Caco-2 (cell line): ENCODE measurements at regions not wholly inside any gene's neighbourhood (a gene's known extent, or its start where the extent isn't known, plus 50 kb on each side); places are given as distances from the start of the nearest gene placed in this dataset.

Source experiments
- BruUV-seq: library from RNA; stranded (reverse); fragments of 400-500 nt; replicated peaks from 2 replicates; lab custom pipeline; 2021; lab: Mats Ljungman, UMichigan
- CTCF ChIA-PET: fragments of 300-600 bp; sonication (Branson Sonifier 250); formaldehyde crosslinking; loops from one replicate; lab custom pipeline; 2022; ENCODE audit warnings: antibody characterized with exemption; lab: Charles Lee
- POLR2A ChIA-PET: fragments of 300-600 bp; sonication (Branson Sonifier 250); formaldehyde crosslinking; loops from one replicate; lab custom pipeline; 2022; ENCODE audit warnings: antibody characterized with exemption; lab: Charles Lee
- DNase-seq, 2 experiments: peaks; one replicate each; pipeline versions ENCODE4 v3.0.0 to v3.0.0-alpha.2; 2020 to 2022
- H3K27me3 ChIP-seq: replicated peaks from 2 replicates; pipeline ENCODE4 v1.6.0; 2011; ENCODE audit warnings: low read length; ENCODE audit not compliant: control insufficient read depth, insufficient read depth
- H3K36me3 ChIP-seq: 2 replicates; pipeline ENCODE4 v1.5.1; 2011; ENCODE audit warnings: low read length; ENCODE audit not compliant: control insufficient read depth, insufficient read depth
- H3K4me1 ChIP-seq: fragments of 250-450 bp; sonication (Bioruptor Pico); 2 replicates; pipeline ENCODE4 v1.5.1; 2020; ENCODE audit warnings: mild to moderate bottlenecking
- H3K4me3 ChIP-seq: 2 replicates; pipeline ENCODE4 v1.5.1; 2011; ENCODE audit warnings: low read depth, mild to moderate bottlenecking, control low read depth, low read length
- H3K9me3 ChIP-seq: fragments of 250-450 bp; sonication (Bioruptor Pico); 2 replicates; pipeline ENCODE4 v1.5.1; 2020; ENCODE audit warnings: mild to moderate bottlenecking, moderate library complexity
- H3K27ac Mint-ChIP-seq: one replicate; pipeline ENCODE4 v1.8.0; 2022; ENCODE audit warnings: mixed read lengths; ENCODE audit not compliant: unreplicated experiment
- H3K27me3 Mint-ChIP-seq: one replicate; pipeline ENCODE4 v1.8.0; 2022; ENCODE audit warnings: mixed read lengths; ENCODE audit not compliant: insufficient read depth, unreplicated experiment
- H3K36me3 Mint-ChIP-seq: one replicate; pipeline ENCODE4 v1.8.0; 2022; ENCODE audit warnings: mild to moderate bottlenecking, mixed read lengths; ENCODE audit not compliant: insufficient read depth, unreplicated experiment
- H3K4me1 Mint-ChIP-seq: one replicate; pipeline ENCODE4 v1.8.0; 2022; ENCODE audit warnings: low read depth, mixed read lengths; ENCODE audit not compliant: unreplicated experiment
- H3K4me3 Mint-ChIP-seq: one replicate; pipeline ENCODE4 v1.8.0; 2022; ENCODE audit warnings: mild to moderate bottlenecking, moderate library complexity, mixed read lengths; ENCODE audit not compliant: unreplicated experiment
- H3K9me3 Mint-ChIP-seq: one replicate; pipeline ENCODE4 v1.8.0; 2022; ENCODE audit warnings: mixed read lengths; ENCODE audit not compliant: unreplicated experiment
- intact Hi-C: fragments of 100-400 bp; cut with micrococcal nuclease; formaldehyde crosslinking; loops from one replicate; pipeline ENCODE4 v1.10.0; 2022; ENCODE audit not compliant: unreplicated experiment
- TF ChIP-seq, protein P1 (sequence below), 2 experiments: fragments of 200-600 bp in 1 of 2; IDR thresholded peaks; 1 replicate in 1 of 2; 2 replicates in 1 of 2; pipeline versions ENCODE4 v1.5.1 to v1.8.0; 2011 to 2022; ENCODE audit warnings: antibody characterized with exemption in 1 of 2, control low read depth in 1 of 2, inconsistent platforms in 1 of 2, low read depth in 1 of 2, low read length in 1 of 2, mild to moderate bottlenecking in 1 of 2, moderate library complexity in 1 of 2; ENCODE audit not compliant: insufficient read depth in 1 of 2, severe bottlenecking in 1 of 2, unreplicated experiment in 1 of 2

- Histone ChIP-seq H3K9me3 (no peaks in the 10 kb centered on the region), H3K4me1 (no peaks in the 10 kb centered on the region; the same call in 1 of the 2 replicates), H3K4me3 (no peak overlapping the region), H3K27me3 (no peaks in the 10 kb centered on the region), H3K36me3 (no peaks in the 10 kb centered on the region)
- Mint-ChIP-seq H3K4me3 (no peak overlapping the region), H3K27ac (no peak overlapping the region), H3K27me3 (no peaks in the 10 kb centered on the region), H3K4me1 (no peaks in the 10 kb centered on the region), H3K36me3 (no peaks in the 10 kb centered on the region), H3K9me3 (peaks cover 12% of the 10 kb centered on the region)
- BruUV-seq, result no TSS peak
- TF ChIP-seq, protein P1, sequence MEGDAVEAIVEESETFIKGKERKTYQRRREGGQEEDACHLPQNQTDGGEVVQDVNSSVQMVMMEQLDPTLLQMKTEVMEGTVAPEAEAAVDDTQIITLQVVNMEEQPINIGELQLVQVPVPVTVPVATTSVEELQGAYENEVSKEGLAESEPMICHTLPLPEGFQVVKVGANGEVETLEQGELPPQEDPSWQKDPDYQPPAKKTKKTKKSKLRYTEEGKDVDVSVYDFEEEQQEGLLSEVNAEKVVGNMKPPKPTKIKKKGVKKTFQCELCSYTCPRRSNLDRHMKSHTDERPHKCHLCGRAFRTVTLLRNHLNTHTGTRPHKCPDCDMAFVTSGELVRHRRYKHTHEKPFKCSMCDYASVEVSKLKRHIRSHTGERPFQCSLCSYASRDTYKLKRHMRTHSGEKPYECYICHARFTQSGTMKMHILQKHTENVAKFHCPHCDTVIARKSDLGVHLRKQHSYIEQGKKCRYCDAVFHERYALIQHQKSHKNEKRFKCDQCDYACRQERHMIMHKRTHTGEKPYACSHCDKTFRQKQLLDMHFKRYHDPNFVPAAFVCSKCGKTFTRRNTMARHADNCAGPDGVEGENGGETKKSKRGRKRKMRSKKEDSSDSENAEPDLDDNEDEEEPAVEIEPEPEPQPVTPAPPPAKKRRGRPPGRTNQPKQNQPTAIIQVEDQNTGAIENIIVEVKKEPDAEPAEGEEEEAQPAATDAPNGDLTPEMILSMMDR (IDR thresholded peaks at IDR 0.05; ENCODE audit: insufficient read depth in 1 of 2, low read depth in 1 of 2, low read length in 1 of 2, severe bottlenecking in 1 of 2, unreplicated experiment in 1 of 2), result no peak
- DNase-seq, result no peak
- POLR2A ChIA-PET, result no interaction called here
- CTCF ChIA-PET, result no interaction called here
- intact Hi-C loops, result no loop called here
Observed at GRCh38 chr6:9801249-9801754, 613.6 kb downstream of the TFAP2A start.

DNA sequence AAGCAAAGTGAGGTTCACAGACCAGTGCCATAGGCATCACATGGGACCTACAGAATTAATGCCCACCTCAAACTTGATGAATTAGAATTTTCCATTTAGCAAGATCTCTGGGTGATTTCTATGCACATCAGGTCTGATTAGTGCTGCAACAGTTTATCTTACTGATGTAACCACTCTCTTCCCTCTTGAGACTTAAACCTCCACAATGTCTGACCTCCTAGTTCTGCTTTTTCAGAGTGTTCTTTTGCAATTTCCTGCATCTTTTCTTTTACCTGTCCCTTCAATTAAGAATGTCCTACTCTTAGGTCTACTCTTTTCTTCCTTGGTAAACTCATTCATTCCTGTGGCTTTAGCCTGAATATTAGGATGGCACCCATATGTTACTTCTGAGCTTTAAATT lies 615.3 kb downstream of the TFAP2A start:
- H3K27me3 ChIP-seq, result no peaks in the 10 kb centered on the region
- TF ChIP-seq, protein P1 (IDR thresholded peaks at IDR 0.05; ENCODE audit: insufficient read depth in 1 of 2, low read depth in 1 of 2, low read length in 1 of 2, severe bottlenecking in 1 of 2, unreplicated experiment in 1 of 2), result no peak
- H3K4me3 ChIP-seq, result no peak overlapping the region
- no peaks in the 10 kb centered on the region; the same call in 1 of the 2 replicates for H3K4me1 ChIP-seq
- H3K36me3 ChIP-seq, result no peaks in the 10 kb centered on the region
- CTCF ChIA-PET, result no interaction called here
- POLR2A ChIA-PET, result no interaction called here
- no peaks in the 10 kb centered on the region for H3K4me1 Mint-ChIP-seq
- no peak for DNase-seq
- intact Hi-C loops, result no loop called here
- H3K27ac Mint-ChIP-seq, result no peak overlapping the region
- no peak overlapping the region for H3K4me3 Mint-ChIP-seq
- no peaks in the 10 kb centered on the region for H3K9me3 ChIP-seq
- peaks cover 6% of the 10 kb centered on the region for H3K36me3 Mint-ChIP-seq
- peaks cover 2% of the 10 kb centered on the region for H3K27me3 Mint-ChIP-seq
- no TSS peak for BruUV-seq
- no peaks in the 10 kb centered on the region for H3K9me3 Mint-ChIP-seq

GRCh38 chr6:9796827-9797226 lies 618.0 kb downstream of the TFAP2A start:
- no TSS peak for BruUV-seq
- CTCF ChIA-PET, result no interaction called here

More at GRCh38 chr6:9796827-9797226, 618.0 kb downstream of the TFAP2A start:
- POLR2A ChIA-PET, result no interaction called here
- Mint-ChIP-seq H3K4me1 (no peaks in the 10 kb centered on the region), H3K27ac (no peak overlapping the region), H3K27me3 (peaks cover 2% of the 10 kb centered on the region), H3K9me3 (no peaks in the 10 kb centered on the region), H3K36me3 (peaks cover 6% of the 10 kb centered on the region), H3K4me3 (no peak overlapping the region)
- no peaks in the 10 kb centered on the region for H3K9me3 ChIP-seq
- H3K4me1 ChIP-seq, result no peaks in the 10 kb centered on the region; the same call in 1 of the 2 replicates
- H3K4me3 ChIP-seq, result no peak overlapping the region
- no peak for DNase-seq
- TF ChIP-seq, protein P1 (IDR thresholded peaks at IDR 0.05; ENCODE audit: insufficient read depth in 1 of 2, low read depth in 1 of 2, low read length in 1 of 2, severe bottlenecking in 1 of 2, unreplicated experiment in 1 of 2), result no peak
- H3K27me3 ChIP-seq, result no peaks in the 10 kb centered on the region
- intact Hi-C loops, result no loop called here
- no peaks in the 10 kb centered on the region for H3K36me3 ChIP-seq
